Type B pancreatic cell (in vitro differentiated cells): ENCODE measurements at regions not wholly inside any gene's neighbourhood (a gene's known extent, or its start where the extent isn't known, plus 50 kb on each side); places are given as distances from the start of the nearest gene placed in this dataset.

ENCODE experiments used
- DNase-seq: peaks from one replicate; pipeline ENCODE4 v3.0.0; 2021; ENCODE audit warnings: mixed read lengths; ENCODE audit not compliant: unreplicated experiment; ENCODE audit errors: extremely low spot score
- H3K27ac Mint-ChIP-seq: 2 replicates; pipeline ENCODE4 v1.8.0; 2021; ENCODE audit warnings: mild to moderate bottlenecking, mixed read lengths
- H3K27me3 Mint-ChIP-seq: 2 replicates; pipeline ENCODE4 v1.8.0; 2021; ENCODE audit warnings: mixed read lengths
- H3K36me3 Mint-ChIP-seq: 2 replicates; pipeline ENCODE4 v1.8.0; 2021; ENCODE audit warnings: mixed read lengths
- H3K4me1 Mint-ChIP-seq: one replicate; pipeline ENCODE4 v1.8.0; 2021; ENCODE audit warnings: mixed read lengths; ENCODE audit not compliant: unreplicated experiment
- H3K4me3 Mint-ChIP-seq: 2 replicates; pipeline ENCODE4 v1.8.0; 2021; ENCODE audit warnings: mild to moderate bottlenecking, mixed read lengths
- H3K9me3 Mint-ChIP-seq: 2 replicates; pipeline ENCODE4 v1.8.0; 2021; ENCODE audit warnings: mixed read lengths
- CTCF ChIP-seq: fragments of 200-600 bp; sonication (generic); conservative IDR thresholded peaks from 2 replicates; pipeline ENCODE4 v1.5.0; 2021; ENCODE audit warnings: antibody characterized with exemption, mild to moderate bottlenecking

DNA sequence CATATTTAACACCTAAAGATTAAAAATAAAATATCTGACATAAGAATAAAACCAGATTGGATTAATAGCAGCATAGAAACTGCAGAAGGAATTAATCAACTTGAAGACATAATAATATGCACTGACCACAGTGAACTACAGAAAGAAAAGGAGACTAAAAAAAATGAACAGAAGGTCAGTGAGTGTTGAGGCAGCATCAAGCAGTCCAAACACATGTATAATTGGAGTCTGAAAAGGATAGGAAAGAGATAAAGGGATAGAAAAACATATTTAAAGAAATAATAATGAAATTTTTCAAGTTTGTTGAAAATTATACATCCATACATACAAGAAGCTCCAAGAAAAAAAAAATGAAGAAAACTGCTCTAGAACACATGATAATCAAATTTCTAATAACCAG lies 756.2 kb downstream of the GATA3 start:
- Mint-ChIP-seq H3K27me3 (no peaks in the 10 kb centered on the region), H3K9me3 (peaks cover 9% of the 10 kb centered on the region), H3K36me3 (no peaks in the 10 kb centered on the region), H3K27ac (no peak overlapping the region), H3K4me1 (no peaks in the 10 kb centered on the region), H3K4me3 (no peak overlapping the region)
- TF ChIP-seq CTCF, result no peak
- DNase-seq, result no peak

DNA sequence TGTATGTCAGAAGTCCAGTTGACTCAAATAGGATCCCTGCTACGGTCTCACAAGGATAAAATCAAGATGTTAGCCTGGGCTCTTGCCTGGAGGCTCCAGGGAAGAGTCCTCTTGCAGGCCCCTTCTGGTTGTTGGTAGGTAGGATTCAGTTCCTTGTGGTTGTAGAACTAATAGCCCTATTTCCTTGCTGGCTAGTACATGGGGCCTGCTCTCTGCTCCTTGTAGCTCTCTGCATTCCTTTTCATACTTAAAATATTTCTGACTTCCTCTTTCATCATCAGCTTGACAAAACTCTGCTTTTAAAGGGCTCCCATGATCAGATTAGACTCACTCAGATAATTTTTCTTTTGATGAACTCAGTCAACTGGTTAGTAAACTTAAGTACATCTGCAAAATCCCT lies 756.7 kb downstream of the GATA3 start:
- H3K4me1 Mint-ChIP-seq, result no peaks in the 10 kb centered on the region
- DNase-seq, result no peak
- no peaks in the 10 kb centered on the region for H3K36me3 Mint-ChIP-seq
- H3K27ac Mint-ChIP-seq, result no peak overlapping the region
- peaks cover 9% of the 10 kb centered on the region for H3K9me3 Mint-ChIP-seq
- H3K4me3 Mint-ChIP-seq, result no peak overlapping the region
- TF ChIP-seq CTCF, result no peak
- H3K27me3 Mint-ChIP-seq, result no peaks in the 10 kb centered on the region

GRCh38 chr10:8815969-8816368 lies 761.5 kb downstream of the GATA3 start:
- DNase-seq, result no peak
- peaks cover 4% of the 10 kb centered on the region for H3K9me3 Mint-ChIP-seq
- H3K27me3 Mint-ChIP-seq, result no peaks in the 10 kb centered on the region
- no peaks in the 10 kb centered on the region for H3K4me1 Mint-ChIP-seq
- H3K4me3 Mint-ChIP-seq, result no peak overlapping the region
- H3K36me3 Mint-ChIP-seq, result no peaks in the 10 kb centered on the region
- TF ChIP-seq CTCF, result no peak
- no peak overlapping the region for H3K27ac Mint-ChIP-seq

- no peak overlapping the region for H3K27ac Mint-ChIP-seq
- H3K4me3 Mint-ChIP-seq, result no peak overlapping the region
Measured at GRCh38 chr10:8817299-8817698, 762.8 kb downstream of the GATA3 start.

DNA sequence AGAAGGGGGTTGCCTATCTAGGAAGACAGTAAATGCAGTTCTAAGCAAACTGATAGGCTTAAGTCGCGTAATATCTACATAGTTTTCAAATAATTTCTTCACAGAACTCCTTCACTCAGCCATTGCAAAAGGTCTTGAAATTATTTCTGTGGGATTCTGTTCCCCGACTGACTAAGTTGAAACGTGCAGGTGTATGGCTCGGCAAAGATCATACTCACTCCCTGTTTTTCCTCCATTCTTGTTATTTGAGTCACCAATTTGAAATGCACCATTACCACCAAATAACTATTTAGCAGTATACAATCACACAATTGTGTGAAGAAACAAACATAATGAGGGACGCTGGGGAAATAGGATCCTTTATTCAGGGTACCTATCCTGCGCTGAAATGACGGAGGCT lies 771.1 kb downstream of the GATA3 start:
- no peaks in the 10 kb centered on the region for H3K36me3 Mint-ChIP-seq
- H3K9me3 Mint-ChIP-seq, result no peaks in the 10 kb centered on the region
- TF ChIP-seq CTCF, result no peak

More at GRCh38 chr10:8817299-8817698, 762.8 kb downstream of the GATA3 start:
- no peaks in the 10 kb centered on the region for H3K27me3 Mint-ChIP-seq
- no peak for TF ChIP-seq CTCF
- peaks cover 4% of the 10 kb centered on the region for H3K9me3 Mint-ChIP-seq
- no peaks in the 10 kb centered on the region for H3K36me3 Mint-ChIP-seq
- no peaks in the 10 kb centered on the region for H3K4me1 Mint-ChIP-seq
- DNase-seq, result no peak

GRCh38 chr10:8829592-8829991 lies 775.1 kb downstream of the GATA3 start:
- no peak for DNase-seq
- Mint-ChIP-seq H3K4me3 (no peak overlapping the region), H3K36me3 (no peaks in the 10 kb centered on the region), H3K27me3 (no peaks in the 10 kb centered on the region), H3K27ac (no peak overlapping the region), H3K4me1 (no peaks in the 10 kb centered on the region), H3K9me3 (no peaks in the 10 kb centered on the region)
- TF ChIP-seq CTCF, result no peak

More for the DNA sequence above, 771.1 kb downstream of the GATA3 start:
- no peaks in the 10 kb centered on the region for H3K27me3 Mint-ChIP-seq
- DNase-seq, result no peak
- no peak overlapping the region for H3K27ac Mint-ChIP-seq
- H3K4me3 Mint-ChIP-seq, result no peak overlapping the region
- no peaks in the 10 kb centered on the region for H3K4me1 Mint-ChIP-seq
